HG02852 (cell line): ENCODE measurements at regions not wholly inside any gene's neighbourhood (a gene's known extent, or its start where the extent isn't known, plus 50 kb on each side); places are given as distances from the start of the nearest gene placed in this dataset.

Experiments
- ATAC-seq: cut with Tn5 transposase; IDR thresholded peaks from one replicate; pipeline ENCODE4 v1.9.1; 2021; ENCODE audit warnings: mild to moderate bottlenecking, moderate library complexity; ENCODE audit not compliant: unreplicated experiment

- ATAC-seq, result no peak
These were observed 243.8 kb upstream of the FOXQ1 start for GRCh38 chr6:1068068-1068467.

GRCh38 chr6:1067346-1067745, 244.6 kb upstream of the FOXQ1 start:
- ATAC-seq, result no peak

- no peak for ATAC-seq
These were observed 245.3 kb upstream of the FOXQ1 start for GRCh38 chr6:1066449-1067090.

- ATAC-seq, result no peak
These were observed 245.9 kb upstream of the FOXQ1 start for GRCh38 chr6:1065986-1066385.

- no peak for ATAC-seq
These were observed 248.1 kb upstream of the FOXQ1 start for GRCh38 chr6:1063671-1064355.

- no peak for ATAC-seq
These were observed 248.9 kb upstream of the FOXQ1 start for GRCh38 chr6:1062786-1063545.

GRCh38 chr6:1059596-1059995, 252.3 kb upstream of the FOXQ1 start:
- no peak for ATAC-seq

DNA sequence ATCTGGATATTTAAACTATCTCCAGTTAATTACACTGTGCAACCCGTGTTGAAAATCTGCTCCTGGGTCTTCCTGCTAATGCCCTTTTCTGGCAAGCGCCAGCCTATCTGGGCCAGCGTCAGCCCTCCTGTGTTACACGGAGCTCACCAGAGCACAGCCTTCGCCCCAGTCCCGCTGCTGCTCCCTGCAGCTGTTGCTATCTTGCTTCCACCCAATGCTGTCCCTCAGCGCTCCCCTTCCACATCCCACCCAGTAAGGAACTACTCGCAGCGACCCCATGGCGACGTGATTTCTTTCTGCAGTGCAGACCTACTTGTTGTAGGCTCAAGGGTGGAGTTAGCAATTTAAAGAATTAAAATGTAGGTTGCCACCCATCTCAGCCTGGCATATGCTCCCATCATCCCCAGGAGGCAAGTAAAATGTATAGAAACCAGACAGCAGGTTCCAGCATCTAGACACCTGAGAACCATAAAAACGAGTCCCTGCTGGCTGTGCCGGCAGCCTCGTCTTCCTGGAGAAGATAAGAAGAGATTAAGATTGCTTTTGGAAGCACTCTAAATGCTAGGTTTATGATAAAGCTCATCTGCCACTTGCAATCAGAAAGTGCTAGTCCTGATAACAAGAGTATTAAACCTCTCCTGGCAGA, 254.3 kb upstream of the FOXQ1 start:
- ATAC-seq, result no peak

DNA sequence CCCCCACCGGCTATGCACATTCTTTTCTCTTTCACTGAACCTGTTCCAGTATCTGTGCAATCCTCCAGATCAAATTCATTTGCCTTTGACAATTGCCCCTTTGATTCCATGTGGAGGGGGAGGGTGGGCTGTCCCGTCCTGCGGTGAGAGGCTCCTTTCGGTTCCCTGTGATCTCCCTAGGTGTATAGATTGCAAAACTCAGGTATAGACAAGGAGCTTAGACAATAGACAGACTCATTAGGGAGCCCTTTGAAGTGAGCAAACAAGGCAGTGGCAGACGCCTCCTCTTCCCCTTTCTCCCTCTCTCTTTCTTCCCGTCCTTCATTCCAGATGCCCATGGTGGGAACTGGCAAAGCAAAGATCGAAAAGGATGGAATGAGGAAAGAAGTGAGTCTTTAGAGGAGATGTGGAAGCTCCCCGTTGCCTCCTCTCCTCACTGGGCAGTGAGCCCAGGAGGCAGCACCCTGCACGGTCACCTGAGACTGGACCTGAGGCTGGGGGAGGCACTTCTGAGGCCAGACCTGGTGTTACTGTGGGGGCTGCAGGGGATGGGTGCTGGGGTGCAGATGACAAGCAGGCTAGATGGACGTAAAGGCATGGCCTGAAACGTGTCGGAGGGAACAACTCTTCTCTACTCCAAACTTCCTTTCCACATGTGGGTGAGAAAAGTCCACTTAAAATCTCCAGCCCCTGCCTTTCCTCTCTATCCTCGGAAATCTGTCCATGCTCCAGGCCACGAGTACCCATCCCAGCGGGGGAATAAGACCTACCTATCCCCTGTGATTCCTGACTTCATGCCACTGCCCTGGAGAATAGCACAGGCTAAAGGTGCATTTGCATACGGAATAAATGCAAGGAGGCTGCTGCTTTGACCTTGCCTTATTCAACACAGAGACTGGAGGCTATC, 256.6 kb upstream of the FOXQ1 start:
- no peak for ATAC-seq

DNA sequence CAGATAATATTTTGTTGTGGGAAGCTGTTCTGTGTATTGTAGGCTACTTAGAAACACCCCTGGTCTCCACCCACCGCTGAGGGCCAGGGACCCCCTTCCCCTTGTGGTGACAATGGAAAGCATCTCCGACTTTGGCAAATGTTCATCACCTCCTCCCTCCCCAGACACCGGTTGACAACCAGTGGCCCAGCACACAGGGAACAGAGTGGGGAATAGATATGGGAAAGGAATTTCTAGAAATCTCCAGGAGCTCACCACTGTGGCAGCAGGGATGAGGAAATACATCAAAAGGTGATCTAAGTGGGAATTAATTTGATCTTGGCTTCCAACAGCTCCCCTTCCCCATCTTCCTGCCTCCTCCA, 257.3 kb upstream of the FOXQ1 start:
- no peak for ATAC-seq

DNA sequence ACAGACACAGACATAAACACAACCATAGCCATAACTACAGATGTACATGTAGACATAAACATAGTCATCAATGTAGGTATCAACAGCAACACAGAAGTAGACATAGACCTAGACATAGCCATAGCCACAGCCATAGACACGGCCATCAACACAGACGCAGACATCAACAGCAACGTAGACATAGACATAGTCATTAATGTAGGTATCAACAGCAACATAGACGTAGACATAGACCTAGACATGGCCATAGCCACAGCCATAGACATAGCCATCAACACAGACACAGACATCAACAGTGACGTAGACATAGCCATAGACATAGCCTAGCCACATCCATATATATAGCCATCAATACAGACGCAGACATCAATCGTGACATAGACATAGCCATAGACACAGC, 258.3 kb upstream of the FOXQ1 start:
- no peak for ATAC-seq

GRCh38 chr6:1052262-1052661, 259.6 kb upstream of the FOXQ1 start:
- no peak for ATAC-seq

- no peak for ATAC-seq
These were observed 262.0 kb upstream of the FOXQ1 start for GRCh38 chr6:1049900-1050299.

GRCh38 chr6:1049170-1049569, 262.7 kb upstream of the FOXQ1 start:
- no peak for ATAC-seq

DNA sequence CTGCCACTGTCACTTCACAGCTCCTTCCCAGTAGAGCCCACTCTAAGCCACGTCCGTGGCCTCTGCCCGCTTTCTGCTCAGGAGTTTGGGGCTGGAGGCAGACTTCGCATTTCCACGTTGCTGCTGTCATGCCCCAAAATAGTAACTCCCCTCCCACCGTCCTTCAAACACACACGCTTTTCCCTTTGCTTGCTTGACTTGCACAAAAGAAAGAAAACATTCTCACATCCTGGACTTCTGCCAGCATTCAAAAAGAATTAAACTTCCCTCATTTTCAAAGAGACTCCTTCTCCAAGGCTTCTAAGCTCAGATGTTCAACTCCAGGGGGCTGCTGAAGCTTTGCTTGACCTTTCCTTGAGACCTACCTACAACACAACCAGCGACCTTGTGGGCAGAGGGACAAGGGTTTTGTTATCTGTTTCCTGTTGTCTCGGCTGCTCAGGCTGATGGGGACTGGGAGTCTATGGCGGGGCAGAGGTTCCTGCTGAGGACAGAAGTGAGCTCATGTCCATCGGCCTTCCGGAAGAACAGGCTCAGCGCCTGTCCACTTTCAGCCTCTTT, 263.8 kb upstream of the FOXQ1 start:
- ATAC-seq, result no peak

GRCh38 chr6:1045239-1045638, 266.7 kb upstream of the FOXQ1 start:
- no peak for ATAC-seq

- no peak for ATAC-seq
These were observed 267.7 kb upstream of the FOXQ1 start for GRCh38 chr6:1044040-1044836.

GRCh38 chr6:1043458-1043836, 268.5 kb upstream of the FOXQ1 start:
- no peak for ATAC-seq

DNA sequence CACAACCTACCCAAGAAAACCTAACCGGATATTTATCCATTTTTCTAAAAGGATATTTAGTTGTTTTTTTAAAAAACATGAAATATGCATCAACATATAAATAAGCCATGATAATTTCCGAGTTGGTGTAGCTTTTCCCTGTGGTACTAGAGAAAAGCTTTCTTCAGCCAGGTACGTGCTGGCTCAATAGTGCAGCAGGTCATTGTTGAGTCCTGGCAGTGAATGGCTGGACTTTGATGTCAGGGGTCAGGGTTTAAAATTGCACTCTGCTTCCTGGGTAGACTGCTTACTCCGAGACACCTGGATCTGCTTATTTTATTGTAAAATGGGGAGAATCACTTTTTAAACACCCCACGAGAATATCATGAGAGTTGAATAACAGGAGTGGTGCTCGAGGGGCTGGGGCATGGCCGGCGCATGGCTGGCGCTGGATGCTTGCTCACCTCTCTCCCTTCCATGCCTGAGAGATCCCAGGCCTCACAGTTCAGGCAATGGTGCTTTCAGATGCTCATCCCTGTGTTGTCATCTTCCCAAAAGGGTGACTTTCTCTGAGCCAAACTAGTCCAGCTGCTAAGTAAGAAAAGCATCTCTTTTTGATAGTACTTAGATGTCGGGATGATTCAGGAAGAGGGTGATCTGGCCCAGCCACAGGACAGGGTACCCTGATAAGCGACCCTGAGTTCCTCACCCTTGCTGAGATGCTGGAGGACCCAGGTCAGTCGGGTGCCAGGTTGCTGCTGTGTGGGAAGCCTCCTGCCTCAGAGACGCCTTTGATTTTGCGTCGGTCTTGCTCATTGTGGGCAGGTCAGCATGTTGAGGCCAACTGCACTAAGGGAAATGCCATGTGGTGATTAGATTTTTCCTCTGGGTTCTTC, 269.1 kb upstream of the FOXQ1 start:
- no peak for ATAC-seq
